ENCODE measurements at regions not wholly inside any gene's neighbourhood (a gene's known extent, or its start where the extent isn't known, plus 50 kb on each side); places are given as distances from the start of the nearest gene placed in this dataset.
"Not testable (repeated sequence)": the region's sequence is repeated elsewhere in the genome, so short reads cannot be mapped to it uniquely, and the experiment has no call there.

DNA sequence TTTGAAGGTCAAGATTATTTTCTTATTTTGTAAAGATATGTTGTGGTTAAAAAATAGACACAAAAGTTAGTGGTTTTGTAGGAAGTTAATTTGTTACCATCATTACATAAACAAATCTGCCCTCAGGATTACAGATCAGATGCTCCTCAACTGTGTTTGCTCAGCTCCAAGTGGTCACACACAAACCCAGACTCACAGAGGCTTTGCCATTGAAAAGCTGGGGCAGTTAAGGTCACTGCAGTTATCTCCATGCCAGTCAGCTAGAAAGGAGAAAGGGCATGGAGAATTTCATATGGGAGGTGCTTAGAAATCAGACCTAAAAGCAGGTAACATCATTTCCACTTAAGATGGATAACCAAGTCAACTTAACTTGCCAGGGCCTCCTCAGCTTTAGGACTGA is 825.7 kb upstream of the GBE1 start:
- no peak overlapping the region for H3K9ac ChIP-seq (ENCODE audit: insufficient read length)
- H3K9me3 ChIP-seq (ENCODE audit: low read depth, low read length), result no peaks in the 10 kb centered on the region
- no peaks in the 10 kb centered on the region for H3K36me3 ChIP-seq (ENCODE audit: insufficient read depth, low read length)
- no peak for DNase-seq (ENCODE audit: low read depth, low spot score)
- no peak overlapping the region for H3K27ac ChIP-seq
- no peak for TF ChIP-seq POLR2AphosphoS5 (IDR thresholded peaks at IDR 0.05; ENCODE audit: borderline replicate concordance, low read depth, low read length)
- no peak for TF ChIP-seq EZH2 (IDR thresholded peaks at IDR 0.05)
- TF ChIP-seq FOXP2 (optimal IDR thresholded peaks at IDR 0.05; ENCODE audit: control extremely low read depth, extremely low read length, insufficient read depth), result no peak
- no peak overlapping the region for H3K4me3 ChIP-seq

- no peak for TF ChIP-seq POLR2AphosphoS5 (IDR thresholded peaks at IDR 0.05; ENCODE audit: borderline replicate concordance, low read depth, low read length)
- no peak for TF ChIP-seq EZH2 (IDR thresholded peaks at IDR 0.05)
- TF ChIP-seq FOXP2 (optimal IDR thresholded peaks at IDR 0.05; ENCODE audit: control extremely low read depth, extremely low read length, insufficient read depth), result no peak
- no peak overlapping the region for H3K27ac ChIP-seq
Measured at GRCh38 chr3:82586414-82586813, 825.0 kb upstream of the GBE1 start.

GRCh38 chr3:82586002-82586401 is 824.6 kb upstream of the GBE1 start:
- DNase-seq (ENCODE audit: low read depth, low spot score); H3K9ac ChIP-seq (ENCODE audit: insufficient read length); H3K27ac ChIP-seq; H3K9me3 ChIP-seq (ENCODE audit: low read depth, low read length); H3K36me3 ChIP-seq (ENCODE audit: insufficient read depth, low read length); H3K4me3 ChIP-seq: not testable (repeated sequence)

More at GRCh38 chr3:82586414-82586813, 825.0 kb upstream of the GBE1 start:
- no peaks in the 10 kb centered on the region for H3K9me3 ChIP-seq (ENCODE audit: low read depth, low read length)
- no peaks in the 10 kb centered on the region for H3K36me3 ChIP-seq (ENCODE audit: insufficient read depth, low read length)
- no peak overlapping the region for H3K4me3 ChIP-seq
- no peak for DNase-seq (ENCODE audit: low read depth, low spot score)
- H3K9ac ChIP-seq (ENCODE audit: insufficient read length), result no peak overlapping the region

DNA sequence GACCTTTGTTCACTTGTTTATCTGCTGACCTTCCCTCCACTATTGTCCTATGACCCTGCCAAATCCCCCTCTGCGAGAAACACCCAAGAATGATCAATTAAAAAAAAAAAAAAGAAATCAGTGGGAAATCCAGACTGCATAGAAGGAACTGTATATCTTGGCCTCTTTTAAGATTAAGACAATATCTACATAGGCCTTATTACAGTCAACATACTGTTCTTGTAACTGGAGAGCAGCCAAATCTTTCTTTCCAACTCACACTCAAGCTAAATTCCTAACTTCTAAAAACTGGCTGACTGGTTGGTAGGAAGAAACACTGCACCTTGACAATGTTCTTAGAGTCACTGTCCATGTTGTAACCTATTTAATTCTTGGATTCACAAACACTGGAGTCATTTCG is 824.1 kb upstream of the GBE1 start:
- not testable (repeated sequence) for H3K36me3 ChIP-seq (ENCODE audit: insufficient read depth, low read length); H3K4me3 ChIP-seq; H3K27ac ChIP-seq; DNase-seq (ENCODE audit: low read depth, low spot score); H3K9ac ChIP-seq (ENCODE audit: insufficient read length); H3K9me3 ChIP-seq (ENCODE audit: low read depth, low read length)

DNA sequence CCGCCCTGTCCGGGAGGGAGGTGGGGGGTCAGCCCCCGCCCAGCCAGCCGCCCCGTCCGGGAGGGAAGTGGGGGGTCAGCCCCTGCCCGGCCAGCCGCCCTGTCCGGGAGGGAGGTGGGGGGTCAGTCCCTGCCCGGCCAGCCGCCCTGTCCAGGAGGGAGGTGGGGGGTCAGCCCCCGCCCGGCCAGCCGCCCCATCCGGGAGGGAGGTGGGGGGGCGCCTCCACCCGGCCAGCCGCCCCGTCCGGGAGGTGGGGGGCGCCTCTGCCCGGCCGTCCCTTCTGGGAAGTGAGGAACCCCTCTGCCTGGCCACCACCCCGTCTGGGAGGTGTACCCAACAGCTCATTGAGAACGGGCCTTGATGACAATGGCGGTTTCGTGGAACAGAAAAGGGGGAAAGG is 823.4 kb upstream of the GBE1 start:
- not testable (repeated sequence) for H3K9me3 ChIP-seq (ENCODE audit: low read depth, low read length); H3K36me3 ChIP-seq (ENCODE audit: insufficient read depth, low read length); H3K4me3 ChIP-seq; DNase-seq (ENCODE audit: low read depth, low spot score); H3K27ac ChIP-seq; H3K9ac ChIP-seq (ENCODE audit: insufficient read length)

- not testable (repeated sequence) for H3K9ac ChIP-seq (ENCODE audit: insufficient read length); H3K4me3 ChIP-seq; DNase-seq (ENCODE audit: low read depth, low spot score); H3K36me3 ChIP-seq (ENCODE audit: insufficient read depth, low read length); H3K27ac ChIP-seq; H3K9me3 ChIP-seq (ENCODE audit: low read depth, low read length)
Measured at GRCh38 chr3:82584415-82584814, 823.0 kb upstream of the GBE1 start.

DNA sequence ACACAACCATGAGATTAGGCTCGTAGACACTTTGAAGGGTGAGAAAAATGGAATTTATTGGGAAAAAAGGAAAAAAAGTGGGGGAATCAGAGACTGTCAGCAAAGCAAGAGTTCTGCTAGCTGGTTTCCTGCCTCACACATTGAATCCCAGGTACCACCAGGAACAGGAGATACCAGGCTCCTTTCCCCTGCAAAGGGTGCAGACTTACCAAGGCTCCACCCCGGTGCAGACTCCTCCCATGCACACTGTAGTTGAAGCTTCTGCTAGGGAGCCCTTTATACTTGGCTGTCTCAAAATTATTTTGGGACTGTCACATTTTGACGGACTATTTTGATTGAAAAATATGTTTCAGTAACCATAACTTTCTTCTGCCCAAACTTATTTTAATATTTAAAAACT is 819.9 kb upstream of the GBE1 start:
- no peak for DNase-seq (ENCODE audit: low read depth, low spot score)

DNA sequence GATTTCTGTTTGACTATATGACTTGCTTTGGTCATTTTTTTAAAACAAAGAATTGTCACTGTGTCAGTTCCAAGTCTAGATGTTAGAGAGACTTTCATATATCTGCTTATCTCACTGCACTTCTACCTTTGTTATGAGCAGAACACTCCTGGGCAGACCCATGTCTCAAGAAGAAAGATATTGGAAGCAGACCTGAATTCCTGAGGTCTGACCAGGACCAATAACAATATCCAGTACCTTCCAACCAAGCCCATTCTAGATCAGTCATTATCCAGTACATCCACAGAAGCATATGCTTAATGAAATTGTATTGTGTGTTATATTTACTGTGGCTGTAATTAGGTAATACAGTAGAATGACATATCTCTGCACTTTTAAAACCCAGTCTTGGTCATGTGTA is 811.3 kb upstream of the GBE1 start:
- no peaks in the 10 kb centered on the region for H3K36me3 ChIP-seq (ENCODE audit: insufficient read depth, low read length)
- H3K4me3 ChIP-seq, result no peak overlapping the region
- TF ChIP-seq FOXP2 (optimal IDR thresholded peaks at IDR 0.05; ENCODE audit: control extremely low read depth, extremely low read length, insufficient read depth) (no peak), POLR2AphosphoS5 (IDR thresholded peaks at IDR 0.05; ENCODE audit: borderline replicate concordance, low read depth, low read length) (no peak), EZH2 (IDR thresholded peaks at IDR 0.05) (no peak)
- no peak for DNase-seq (ENCODE audit: low read depth, low spot score)
- H3K9me3 ChIP-seq (ENCODE audit: low read depth, low read length), result no peaks in the 10 kb centered on the region
- H3K9ac ChIP-seq (ENCODE audit: insufficient read length), result no peak overlapping the region
- H3K27ac ChIP-seq, result no peak overlapping the region

More for the DNA sequence above, 819.9 kb upstream of the GBE1 start:
- Histone ChIP-seq H3K27ac (no peak overlapping the region), H3K9me3 (ENCODE audit: low read depth, low read length) (no peaks in the 10 kb centered on the region), H3K36me3 (ENCODE audit: insufficient read depth, low read length) (no peaks in the 10 kb centered on the region), H3K9ac (ENCODE audit: insufficient read length) (no peak overlapping the region), H3K4me3 (no peak overlapping the region)
- no peak for TF ChIP-seq FOXP2 (optimal IDR thresholded peaks at IDR 0.05; ENCODE audit: control extremely low read depth, extremely low read length, insufficient read depth)
- no peak for TF ChIP-seq EZH2 (IDR thresholded peaks at IDR 0.05)
- TF ChIP-seq POLR2AphosphoS5 (IDR thresholded peaks at IDR 0.05; ENCODE audit: borderline replicate concordance, low read depth, low read length), result no peak

- H3K9me3 ChIP-seq (ENCODE audit: low read depth, low read length), result no peaks in the 10 kb centered on the region
- no peak overlapping the region for H3K4me3 ChIP-seq
- no peak for DNase-seq (ENCODE audit: low read depth, low spot score)
- no peak overlapping the region for H3K9ac ChIP-seq (ENCODE audit: insufficient read length)
- H3K36me3 ChIP-seq (ENCODE audit: insufficient read depth, low read length), result no peaks in the 10 kb centered on the region
- TF ChIP-seq POLR2AphosphoS5 (IDR thresholded peaks at IDR 0.05; ENCODE audit: borderline replicate concordance, low read depth, low read length) (no peak), EZH2 (IDR thresholded peaks at IDR 0.05) (no peak), FOXP2 (optimal IDR thresholded peaks at IDR 0.05; ENCODE audit: control extremely low read depth, extremely low read length, insufficient read depth) (no peak)
- H3K27ac ChIP-seq, result no peak overlapping the region
Measured at GRCh38 chr3:82568776-82569338, 807.4 kb upstream of the GBE1 start.

Data from SK-N-MC (cell line).